GM19351 (cell line): ENCODE measurements at regions not wholly inside any gene's neighbourhood (a gene's known extent, or its start where the extent isn't known, plus 50 kb on each side); places are given as distances from the start of the nearest gene placed in this dataset.

Experiments
- ATAC-seq: cut with Tn5 transposase; IDR thresholded peaks from one replicate; pipeline ENCODE4 v1.9.1; 2021; ENCODE audit warnings: mild to moderate bottlenecking, moderate library complexity; ENCODE audit not compliant: unreplicated experiment

DNA sequence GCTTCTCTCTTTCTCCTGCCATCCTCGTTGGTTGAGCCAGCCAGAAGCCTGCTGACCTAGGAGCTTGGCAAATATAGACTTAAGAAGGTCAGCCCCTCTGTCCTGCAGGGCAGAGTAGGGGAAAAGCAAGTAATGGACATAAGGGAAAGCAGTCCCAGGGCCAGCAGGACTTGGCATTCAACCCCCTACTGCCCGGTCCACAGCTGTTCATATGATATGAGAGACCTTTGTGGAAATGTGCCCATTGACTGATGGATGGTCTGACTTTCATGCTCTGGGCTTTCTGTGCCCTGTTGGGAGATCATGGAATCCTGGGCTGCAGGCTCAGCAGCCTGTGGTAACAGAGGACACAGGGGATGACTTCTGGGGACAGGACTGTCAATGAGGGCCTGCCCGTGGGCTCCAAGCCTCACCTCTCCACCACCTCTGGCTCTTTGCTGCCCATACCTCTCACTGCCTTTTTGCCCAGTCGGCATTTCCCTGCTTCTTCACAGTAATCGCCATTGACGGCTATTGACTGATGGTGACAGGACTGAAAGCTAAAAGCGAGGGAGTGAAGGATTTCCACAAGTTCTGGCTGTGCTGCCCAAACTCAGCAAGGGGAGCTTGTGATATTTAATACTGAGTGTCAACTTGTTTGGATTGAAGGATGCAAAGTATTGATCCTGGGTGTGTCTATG lies 60.0 kb upstream of the NMNAT3 start:
- no peak for ATAC-seq

DNA sequence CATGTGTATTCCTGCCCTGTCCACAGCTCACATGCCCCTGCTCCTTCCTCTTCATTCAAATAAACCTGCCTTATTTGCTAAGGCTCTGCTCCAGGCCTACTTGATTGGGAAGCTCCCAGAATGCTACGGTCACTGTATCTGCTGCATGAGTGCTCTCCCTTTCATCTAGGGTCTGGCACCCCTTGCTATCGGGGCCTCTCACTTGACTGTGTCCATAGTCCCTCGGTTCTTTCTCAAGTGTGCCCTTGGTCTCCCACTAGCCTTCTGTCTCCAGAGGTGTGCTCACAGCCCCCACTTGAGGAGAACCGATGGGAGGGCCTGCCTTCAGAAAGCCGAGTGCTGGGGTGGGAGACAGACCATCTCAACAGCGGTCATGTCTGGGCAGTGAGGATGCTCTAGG lies 57.4 kb upstream of the NMNAT3 start:
- no peak for ATAC-seq

DNA sequence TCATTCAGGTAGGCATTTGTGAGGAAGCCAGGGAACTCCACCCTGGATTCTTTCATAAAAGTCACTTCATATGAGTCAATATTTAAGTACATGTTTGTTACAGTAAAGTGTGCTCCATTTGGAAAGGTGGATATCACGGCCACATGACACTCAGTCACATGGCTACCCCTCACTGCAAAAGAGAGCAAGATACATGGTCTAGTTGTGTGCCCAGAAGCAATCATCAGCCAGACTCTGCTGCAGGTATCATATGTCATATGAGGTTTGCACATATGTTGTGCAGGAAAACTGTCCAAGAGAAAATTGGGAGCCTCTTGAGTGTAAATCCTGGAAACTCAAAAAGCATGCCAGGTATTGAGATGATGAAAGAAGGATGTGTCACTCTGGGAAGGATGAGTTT lies 55.0 kb upstream of the NMNAT3 start:
- ATAC-seq, result no peak

DNA sequence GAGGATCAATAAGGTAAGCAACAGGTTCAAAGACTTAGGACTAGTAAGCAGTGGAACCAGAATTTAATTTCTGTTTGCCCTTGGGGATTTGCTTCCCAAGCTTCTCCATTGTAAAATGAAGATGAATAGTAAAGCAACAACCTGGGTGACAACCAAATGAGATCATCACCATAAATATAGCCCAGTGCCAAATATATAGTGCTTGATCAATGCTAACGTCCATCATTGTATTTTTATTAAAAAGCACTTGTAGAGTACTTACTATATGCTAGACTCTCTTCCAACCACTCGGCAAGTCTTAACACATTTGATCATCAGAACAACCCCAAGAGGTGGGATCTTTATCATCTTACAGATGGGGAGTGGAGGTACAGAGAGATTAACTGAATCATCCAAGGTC lies 51.5 kb upstream of the NMNAT3 start:
- ATAC-seq, result no peak

DNA sequence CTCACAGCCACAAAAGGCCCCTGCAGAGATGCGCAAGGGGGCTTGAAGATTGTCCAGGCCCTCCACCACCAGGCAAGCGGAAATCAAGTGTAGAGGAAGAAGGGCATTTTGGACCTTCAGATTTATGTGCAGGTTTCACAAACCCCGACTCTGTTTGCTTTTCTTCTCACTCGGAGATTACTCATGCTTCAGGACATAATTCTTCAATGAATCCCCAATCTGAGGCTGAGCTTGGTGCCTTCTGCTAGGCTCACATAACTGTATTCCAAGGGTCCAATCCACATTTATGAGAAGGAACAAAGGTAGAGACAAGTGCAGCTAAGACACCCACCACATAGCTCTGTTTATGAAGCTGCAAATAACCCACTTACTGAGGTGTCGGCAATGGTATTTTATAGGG lies 50.6 kb upstream of the NMNAT3 start:
- ATAC-seq, result no peak
